ENCODE measurements at regions not wholly inside any gene's neighbourhood (a gene's known extent, or its start where the extent isn't known, plus 50 kb on each side); places are given as distances from the start of the nearest gene placed in this dataset.
A peak's percentile ranks its signal among the peaks of the same experiment; 100 is the strongest.

- peak in 1 of 3 experiments; percentile 3 for DNase-seq
Measured at GRCh38 chr5:96088706-96089498, 127.3 kb upstream of the ELL2 start.

DNA sequence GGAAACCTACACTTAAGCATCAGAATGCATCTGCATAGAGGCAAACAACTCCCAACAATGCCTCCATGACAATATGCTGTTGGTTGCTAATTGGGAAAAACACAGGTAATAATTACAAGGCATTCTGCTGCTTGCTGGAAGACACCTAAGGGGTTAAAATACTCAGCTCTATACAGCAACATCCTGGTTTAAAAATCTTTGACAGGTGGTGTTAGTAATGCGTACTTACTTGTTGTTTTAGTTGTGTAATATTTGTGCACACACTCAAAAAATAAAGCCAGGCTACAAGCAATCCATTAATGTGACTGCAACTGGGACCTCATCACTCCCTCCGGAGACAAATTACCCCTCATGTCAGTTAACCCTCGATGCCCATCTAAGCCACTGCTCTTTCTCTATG lies 126.3 kb upstream of the ELL2 start:
- DNase-seq: peak in 2 of 3 experiments; percentile 37 to 69

DNA sequence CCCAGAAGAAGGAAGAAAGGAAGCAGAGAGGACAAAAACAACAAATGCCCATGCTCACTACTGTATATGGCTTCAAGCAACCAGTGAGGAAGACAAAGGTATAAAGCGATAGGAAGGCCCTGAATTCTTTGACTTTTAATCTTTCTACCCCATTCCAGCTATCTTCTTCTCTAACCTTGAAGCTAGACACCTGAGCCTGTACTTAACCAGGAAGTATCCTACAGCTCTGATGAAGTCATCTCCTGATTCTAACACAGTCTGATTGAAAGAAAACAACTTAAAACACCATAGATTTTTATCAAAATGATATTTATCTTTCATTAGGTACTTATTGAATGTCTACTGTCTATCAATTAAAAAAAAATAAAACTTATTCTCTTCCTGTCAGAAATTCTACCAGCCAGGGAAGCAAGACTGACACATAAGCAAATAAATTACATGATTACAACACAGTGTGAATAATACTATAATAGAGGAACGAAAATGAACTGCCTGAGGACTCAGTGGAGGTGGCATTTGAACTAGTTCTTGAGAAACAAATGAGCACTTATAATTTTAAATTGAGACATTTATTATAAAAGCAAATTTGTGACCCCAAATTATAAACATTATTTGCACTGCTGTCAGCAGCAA lies 123.3 kb upstream of the ELL2 start:
- DNase-seq: peak in 2 of 3 experiments; percentile 16 to 63

DNA sequence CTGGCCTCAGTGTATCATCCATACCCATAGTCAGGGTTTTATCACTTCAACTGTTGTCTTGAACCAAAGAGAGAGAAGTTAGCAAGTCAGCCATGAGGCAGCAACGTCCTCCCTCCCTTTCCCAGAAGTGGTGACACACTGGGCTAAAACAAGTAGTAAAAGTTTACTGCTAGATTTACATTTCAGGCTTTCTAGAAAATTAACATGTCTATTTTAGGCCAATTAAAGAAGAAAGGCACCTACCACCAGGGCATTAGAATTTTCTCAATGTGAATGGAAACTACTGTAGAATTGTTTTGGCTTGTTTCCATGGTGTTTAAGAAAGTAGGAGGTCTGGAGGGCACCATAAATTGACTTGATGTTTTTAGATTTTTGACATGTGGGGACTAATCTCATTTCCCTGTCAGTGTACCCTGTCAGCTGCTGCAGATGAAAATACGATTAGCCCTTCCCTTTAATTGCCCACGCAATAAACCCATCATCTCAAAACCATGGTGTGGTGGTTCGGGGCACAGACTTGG lies 121.8 kb upstream of the ELL2 start:
- DNase-seq: peak in 1 of 3 experiments; percentile 7

- no peak for DNase-seq
Measured at GRCh38 chr5:96081276-96081858, 119.7 kb upstream of the ELL2 start.

DNA sequence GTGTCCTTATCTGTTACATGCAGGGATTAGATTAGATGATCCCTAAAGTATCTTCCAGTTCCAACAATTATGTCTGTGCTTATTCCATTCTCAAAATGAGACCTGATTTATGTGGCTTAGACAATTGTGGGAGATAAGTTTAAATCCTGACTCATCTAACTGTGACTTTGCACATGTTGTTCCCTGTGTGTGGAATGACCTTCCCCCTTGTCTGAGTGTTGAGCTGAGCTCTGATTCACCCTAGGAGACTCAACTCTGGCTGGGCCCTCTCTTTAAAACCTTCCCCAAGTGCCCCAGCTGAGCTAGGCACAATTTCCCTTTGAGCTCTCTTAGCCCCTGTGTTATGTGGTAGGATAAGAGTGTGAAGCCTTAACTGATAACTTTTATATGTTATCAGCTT lies 118.9 kb upstream of the ELL2 start:
- DNase-seq: no peak

DNA sequence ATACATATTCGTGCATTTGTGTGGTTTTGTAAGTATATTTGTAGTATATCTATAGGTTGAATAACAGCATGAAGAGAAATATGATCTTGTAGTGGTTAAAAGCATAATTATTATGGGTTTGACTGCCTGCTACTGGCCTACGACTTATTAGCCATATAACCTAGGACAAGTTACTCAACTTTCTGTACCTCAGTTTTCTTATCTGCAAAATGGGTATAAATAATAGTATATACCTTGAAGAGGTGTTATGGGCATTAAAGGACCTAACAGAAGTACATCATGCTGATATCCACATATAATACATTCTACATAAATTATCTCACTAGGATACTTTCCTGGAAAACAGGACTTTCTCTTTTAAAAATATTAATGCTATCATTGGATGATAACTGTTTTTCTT lies 118.3 kb upstream of the ELL2 start:
- no peak for DNase-seq

GRCh38 chr5:96079075-96079474 lies 117.4 kb upstream of the ELL2 start:
- DNase-seq: no peak

DNA sequence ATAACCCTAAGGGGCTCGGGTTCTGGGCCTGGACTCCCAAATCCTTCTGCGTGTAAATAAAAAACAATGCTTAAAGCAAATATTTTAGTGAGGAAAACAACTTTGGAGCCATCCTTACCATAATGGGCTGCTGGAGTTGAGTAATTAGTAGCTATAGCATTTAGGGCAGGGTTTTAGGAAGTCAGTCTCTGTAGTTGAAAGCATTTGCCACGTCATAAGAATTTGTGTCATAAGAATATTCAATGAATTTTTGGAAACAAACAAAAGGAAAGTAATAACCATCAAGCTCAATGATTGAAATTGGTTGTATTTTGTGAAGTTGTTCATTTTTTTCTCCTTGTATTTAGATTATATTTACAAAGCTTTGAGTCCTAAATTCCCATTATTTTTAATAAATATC lies 114.8 kb upstream of the ELL2 start:
- no peak for DNase-seq

- DNase-seq: no peak
Measured at GRCh38 chr5:96075579-96076289, 114.1 kb upstream of the ELL2 start.

- DNase-seq: no peak
Measured at GRCh38 chr5:96074870-96075269, 113.2 kb upstream of the ELL2 start.

DNA sequence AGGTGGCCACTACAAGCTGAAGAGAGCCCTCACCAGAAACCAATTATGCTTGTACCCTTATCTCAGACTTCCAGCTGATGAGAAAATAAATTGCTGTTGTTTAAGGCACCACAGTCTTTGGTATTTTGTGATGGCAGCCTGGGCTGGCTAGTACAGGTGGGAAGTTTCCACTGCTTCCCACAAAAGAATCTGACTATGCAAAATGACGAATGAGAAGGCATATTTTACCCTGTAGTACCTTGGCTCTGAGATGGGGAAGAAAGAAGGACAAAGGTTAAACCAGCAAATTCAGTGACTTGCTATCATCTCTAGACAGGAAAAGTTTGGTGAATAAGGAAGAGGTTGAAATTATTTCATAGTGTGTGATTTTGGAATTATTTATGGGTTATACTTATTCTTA lies 112.8 kb upstream of the ELL2 start:
- DNase-seq: no peak

DNA sequence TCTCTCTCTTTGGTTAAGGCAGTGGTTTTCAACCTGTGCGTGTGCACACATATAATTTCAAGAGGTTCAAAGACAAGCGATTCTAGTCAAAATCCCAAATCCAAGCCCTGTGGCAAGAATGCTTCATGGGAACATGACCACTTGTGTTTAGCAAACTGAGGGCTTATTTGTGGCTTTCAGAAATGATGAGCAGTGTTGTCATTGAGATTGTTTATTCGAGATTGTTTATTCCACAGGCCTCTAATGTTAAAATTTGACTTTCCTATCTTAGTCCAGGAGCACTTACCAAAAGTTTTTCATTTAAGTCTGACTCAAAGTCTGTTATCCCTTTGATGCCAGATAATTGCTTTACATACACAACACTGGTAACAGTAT lies 111.1 kb upstream of the ELL2 start:
- DNase-seq: no peak

- DNase-seq: no peak
Measured at GRCh38 chr5:96072138-96072790, 110.6 kb upstream of the ELL2 start.

- DNase-seq: no peak
Measured at GRCh38 chr5:96070622-96071225, 109.1 kb upstream of the ELL2 start.

GRCh38 chr5:96067894-96068614 lies 106.4 kb upstream of the ELL2 start:
- peak in 1 of 3 experiments; percentile 13 for DNase-seq

GRCh38 chr5:96067251-96067650 lies 105.6 kb upstream of the ELL2 start:
- DNase-seq: no peak

DNA sequence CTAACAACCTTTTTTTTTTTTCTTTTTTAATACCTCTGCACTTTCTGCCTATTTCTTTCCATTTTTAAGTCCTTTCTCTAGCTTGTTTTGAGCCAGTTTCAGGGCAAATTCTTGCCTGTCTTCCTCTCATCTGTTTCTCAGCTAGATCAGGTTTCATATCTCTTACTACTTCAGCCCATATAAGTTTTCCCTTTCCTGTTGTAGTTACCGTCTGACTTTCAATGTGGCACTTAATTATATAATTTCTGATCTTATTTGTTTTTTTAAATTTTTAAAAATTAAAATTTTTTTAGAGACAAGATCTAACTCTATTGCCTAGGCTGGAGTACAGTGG lies 104.7 kb upstream of the ELL2 start:
- peak in 1 of 3 experiments; percentile 8 for DNase-seq

DNA sequence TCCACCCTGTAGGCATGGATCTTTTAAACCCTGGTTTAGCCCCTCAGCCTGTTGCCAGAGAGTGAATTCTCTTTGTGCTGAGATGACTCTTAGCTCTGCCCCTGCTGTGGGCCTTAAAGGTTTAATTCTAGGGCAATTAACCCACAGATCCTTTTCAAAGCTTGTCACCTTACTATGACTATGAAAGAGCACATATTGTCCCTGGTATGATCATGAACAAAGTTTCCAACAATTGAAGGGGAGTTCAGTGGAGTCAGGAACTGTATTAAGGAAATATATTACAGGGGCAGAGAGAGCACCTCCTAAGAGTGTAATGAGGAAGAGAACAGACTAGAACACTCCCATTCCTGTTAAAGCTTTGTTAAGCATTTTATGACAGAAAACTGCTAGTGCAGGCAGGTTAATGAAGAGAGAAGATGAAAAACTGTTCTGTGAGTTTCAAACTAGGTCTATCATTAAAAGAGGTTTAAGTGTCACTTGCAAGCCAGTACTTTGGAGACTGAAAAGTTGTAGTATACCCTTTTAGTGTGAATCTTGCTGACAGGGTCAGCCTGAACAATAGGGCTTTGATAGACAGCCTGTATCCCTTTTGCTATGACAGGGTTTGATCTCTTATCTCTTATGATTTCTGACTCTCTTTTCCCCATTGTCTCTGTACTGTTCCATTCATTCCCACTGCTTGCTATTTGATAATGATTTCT lies 104.2 kb upstream of the ELL2 start:
- DNase-seq: peak in 2 of 3 experiments; percentile 52 to 81

GRCh38 chr5:96064877-96065276 lies 103.2 kb upstream of the ELL2 start:
- DNase-seq: peak in 1 of 3 experiments; percentile 3

DNA sequence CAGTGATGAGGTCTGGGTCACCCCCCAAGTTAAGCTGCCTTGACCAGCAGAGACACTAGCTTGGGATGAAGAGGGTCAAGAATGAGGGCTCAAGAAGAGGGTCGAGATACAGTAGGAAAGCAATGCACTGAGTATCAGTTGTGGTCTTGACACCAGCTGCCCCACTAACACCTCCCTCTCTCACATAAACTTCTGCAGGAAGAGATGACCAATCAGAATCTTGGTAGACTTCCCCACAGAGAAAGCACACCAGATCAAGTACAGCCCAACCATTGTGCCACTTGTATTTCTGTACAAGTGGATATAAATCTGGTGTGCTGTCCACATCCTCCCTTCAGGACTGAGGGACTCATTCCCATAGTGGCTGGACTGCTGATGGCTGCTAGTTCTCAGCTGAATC lies 101.2 kb upstream of the ELL2 start:
- DNase-seq: no peak
